ENCODE measurements at regions not wholly inside any gene's neighbourhood (a gene's known extent, or its start where the extent isn't known, plus 50 kb on each side); places are given as distances from the start of the nearest gene placed in this dataset.

DNA sequence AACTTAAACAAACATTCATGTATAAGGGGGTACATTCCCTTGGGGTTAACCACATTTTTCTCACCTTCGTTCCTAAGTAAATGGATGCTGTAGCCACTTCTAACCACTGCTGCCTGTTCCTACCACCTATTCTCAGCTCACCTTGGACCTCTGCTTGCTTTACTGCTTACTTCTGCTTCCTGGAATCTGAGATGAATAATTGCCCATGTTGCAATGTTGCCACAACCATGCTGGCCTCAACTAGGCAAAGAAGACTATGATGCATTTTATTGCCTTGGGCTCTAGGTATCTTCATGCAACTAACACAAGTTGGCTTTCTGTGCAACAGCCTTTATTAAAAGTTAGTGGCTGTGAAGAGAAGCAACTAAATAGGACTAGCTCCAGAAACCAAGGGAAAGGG lies 106.3 kb upstream of the TCF4 start:
- no peak for TF ChIP-seq TCF7L2 (IDR thresholded peaks at IDR 0.05; ENCODE audit: borderline replicate concordance, low read depth, low read length)
- no peak for TF ChIP-seq CTCF (tag by site-specific recombination; IDR thresholded peaks at IDR 0.05)
- TF ChIP-seq REST (tag by site-specific recombination; IDR thresholded peaks at IDR 0.05) = no peak
- TF ChIP-seq ZNF324 (tag by site-specific recombination; IDR thresholded peaks at IDR 0.05) = no peak
- no peak for TF ChIP-seq ZIC2 (tag by site-specific recombination; IDR thresholded peaks at IDR 0.05)
- no peak for TF ChIP-seq ZNF146 (tag by site-specific recombination; IDR thresholded peaks at IDR 0.05)
